ENCODE measurements at regions not wholly inside any gene's neighbourhood (a gene's known extent, or its start where the extent isn't known, plus 50 kb on each side); places are given as distances from the start of the nearest gene placed in this dataset.
"Not testable (repeated sequence)": the region's sequence is repeated elsewhere in the genome, so short reads cannot be mapped to it uniquely, and the experiment has no call there.

GRCh38 chr2:210366675-210367080 is 51.7 kb upstream of the MYL1 start:
- Histone ChIP-seq H3K79me2 (ENCODE audit: control insufficient read depth, insufficient read depth, low read length) (no peaks in the 10 kb centered on the region), H3K4me3 (ENCODE audit: control insufficient read depth in 2 of 3, extremely low read depth in 1 of 3, insufficient read depth in 2 of 3, low read depth in 1 of 3, low read length in 3 of 3) (no peak overlapping the region), H3K9me3 (ENCODE audit: control insufficient read depth, low read depth, low read length) (no peaks in the 10 kb centered on the region), H3K4me2 (ENCODE audit: control insufficient read depth, extremely low read depth, insufficient read depth, low read depth, low read length) (no peak overlapping the region), H3K27ac (ENCODE audit: control insufficient read depth, insufficient read depth, low read length) (no peak overlapping the region), H3K9ac (ENCODE audit: control insufficient read depth, extremely low read depth, insufficient read depth, low read length) (no peak overlapping the region), H3K27me3 (ENCODE audit: control insufficient read depth, extremely low read depth, insufficient read depth, low read length) (no peaks in the 10 kb centered on the region), H4K20me1 (ENCODE audit: control insufficient read depth, extremely low read depth, insufficient read depth, low read length) (no peaks in the 10 kb centered on the region), H3K4me1 (ENCODE audit: control insufficient read depth, extremely low read depth, insufficient read depth, low read length) (no peaks in the 10 kb centered on the region), H3K36me3 (ENCODE audit: control insufficient read depth in 2 of 2, extremely low read depth in 1 of 2, insufficient read depth in 2 of 2, low read length in 2 of 2) (no peaks in the 10 kb centered on the region), H2AFZ (ENCODE audit: control insufficient read depth, low read length) (no peak overlapping the region), H3K9me1 (ENCODE audit: control insufficient read depth, extremely low read depth, insufficient read depth, low read length) (no peaks in the 10 kb centered on the region)
- FAIRE-seq (no peak), DNase-seq (ENCODE audit: low read depth, low spot score) (no peak)
- TF ChIP-seq CTCF (optimal IDR thresholded peaks at IDR 0.05 in 1 of 3, IDR thresholded peaks at IDR 0.05 in 1 of 3, conservative IDR thresholded peaks at IDR 0.05 in 1 of 3; ENCODE audit: extremely low read depth in 1 of 3, insufficient read depth in 2 of 3, low read length in 3 of 3): no peak
- TF ChIP-seq EZH2 (IDR thresholded peaks at IDR 0.05; ENCODE audit: low read length): no peak
- dilution Hi-C loops (cut with MboI; ENCODE audit: extremely low pct_ligation_motif_present, low sequenced_read_pairs): no loop called here

- dilution Hi-C loops (cut with MboI; ENCODE audit: extremely low pct_ligation_motif_present, low sequenced_read_pairs); H3K4me2 ChIP-seq (ENCODE audit: control insufficient read depth, extremely low read depth, insufficient read depth, low read depth, low read length); DNase-seq (ENCODE audit: low read depth, low spot score): not testable (repeated sequence)
Observed at GRCh38 chr2:210365475-210365874, 50.5 kb upstream of the MYL1 start.

More at GRCh38 chr2:210365475-210365874, 50.5 kb upstream of the MYL1 start:
- not testable (repeated sequence) for H3K27ac ChIP-seq (ENCODE audit: control insufficient read depth, insufficient read depth, low read length); H3K9me1 ChIP-seq (ENCODE audit: control insufficient read depth, extremely low read depth, insufficient read depth, low read length); H2AFZ ChIP-seq (ENCODE audit: control insufficient read depth, low read length); H3K79me2 ChIP-seq (ENCODE audit: control insufficient read depth, insufficient read depth, low read length); H3K9ac ChIP-seq (ENCODE audit: control insufficient read depth, extremely low read depth, insufficient read depth, low read length); H4K20me1 ChIP-seq (ENCODE audit: control insufficient read depth, extremely low read depth, insufficient read depth, low read length); H3K4me3 ChIP-seq (ENCODE audit: control insufficient read depth in 2 of 3, extremely low read depth in 1 of 3, insufficient read depth in 2 of 3, low read depth in 1 of 3, low read length in 3 of 3); H3K9me3 ChIP-seq (ENCODE audit: control insufficient read depth, low read depth, low read length); H3K27me3 ChIP-seq (ENCODE audit: control insufficient read depth, extremely low read depth, insufficient read depth, low read length); H3K4me1 ChIP-seq (ENCODE audit: control insufficient read depth, extremely low read depth, insufficient read depth, low read length); H3K36me3 ChIP-seq (ENCODE audit: control insufficient read depth in 2 of 2, extremely low read depth in 1 of 2, insufficient read depth in 2 of 2, low read length in 2 of 2); FAIRE-seq

Data from keratinocyte (primary cell).